MCF 10A (cell line): ENCODE measurements at regions not wholly inside any gene's neighbourhood (a gene's known extent, or its start where the extent isn't known, plus 50 kb on each side); places are given as distances from the start of the nearest gene placed in this dataset.

Source experiments
- BruUV-seq: library from RNA; stranded (reverse); fragments of 400-500 nt; replicated peaks from 2 replicates; lab custom pipeline; 2021; lab: Mats Ljungman, UMichigan
- CTCF ChIA-PET: fragments of 300-600 bp; sonication (Branson Sonifier 250); formaldehyde crosslinking; extraction: SDS; loops from one replicate; lab custom pipeline; 2021; ENCODE audit warnings: antibody characterized with exemption, inconsistent platforms; lab: Yijun Ruan, JAX
- POLR2A ChIA-PET: fragments of 300-600, 350-650 bp; sonication (Branson Sonifier 250); formaldehyde crosslinking; extraction: SDS; loops from one replicate; lab custom pipeline; 2020; ENCODE audit warnings: antibody characterized with exemption, inconsistent platforms; lab: Yijun Ruan, JAX
- DNase-seq: peaks from one replicate; pipeline ENCODE4 v3.0.0-alpha.2; 2018; ENCODE audit not compliant: unreplicated experiment
- H3K27ac Mint-ChIP-seq: one replicate; pipeline ENCODE4 v1.8.0; 2022; ENCODE audit warnings: mild to moderate bottlenecking, low read depth, mixed read lengths; ENCODE audit not compliant: unreplicated experiment
- H3K27me3 Mint-ChIP-seq: one replicate; pipeline ENCODE4 v1.8.0; 2022; ENCODE audit warnings: mixed read lengths; ENCODE audit not compliant: insufficient read depth, unreplicated experiment
- H3K36me3 Mint-ChIP-seq: one replicate; pipeline ENCODE4 v1.8.0; 2022; ENCODE audit warnings: mild to moderate bottlenecking, moderate library complexity, mixed read lengths; ENCODE audit not compliant: insufficient read depth, unreplicated experiment
- H3K4me1 Mint-ChIP-seq: one replicate; pipeline ENCODE4 v1.8.0; 2022; ENCODE audit warnings: mixed read lengths; ENCODE audit not compliant: insufficient read depth, unreplicated experiment
- H3K4me3 Mint-ChIP-seq: one replicate; pipeline ENCODE4 v1.8.0; 2022; ENCODE audit warnings: mild to moderate bottlenecking, moderate library complexity, mixed read lengths; ENCODE audit not compliant: unreplicated experiment
- H3K9me3 Mint-ChIP-seq: one replicate; pipeline ENCODE4 v1.8.0; 2022; ENCODE audit warnings: mixed read lengths; ENCODE audit not compliant: unreplicated experiment
- CTCF ChIP-seq: fragments of 200-600 bp; IDR thresholded peaks from one replicate; pipeline ENCODE4 v1.8.0; 2022; ENCODE audit warnings: antibody characterized with exemption, mild to moderate bottlenecking; ENCODE audit not compliant: unreplicated experiment
- intact Hi-C: fragments of 100-400 bp; cut with micrococcal nuclease; formaldehyde crosslinking; loops from 2 replicates; pipeline ENCODE4 v1.14.1; 2022

GRCh38 chr19:29429021-29429420, 96.8 kb upstream of the VSTM2B start:
- ChIA-PET POLR2A (no interaction called here), CTCF (no interaction called here)
- no peak for DNase-seq
- intact Hi-C loops = no loop called here
- no peak for TF ChIP-seq CTCF
- Mint-ChIP-seq H3K36me3 (no peaks in the 10 kb centered on the region), H3K9me3 (peaks cover 44% of the 10 kb centered on the region), H3K27ac (no peak overlapping the region), H3K4me3 (no peak overlapping the region), H3K27me3 (no peaks in the 10 kb centered on the region), H3K4me1 (no peaks in the 10 kb centered on the region)
- BruUV-seq = no TSS peak

- no TSS peak for BruUV-seq
- Mint-ChIP-seq H3K4me3 (no peak overlapping the region), H3K4me1 (no peaks in the 10 kb centered on the region), H3K27me3 (no peaks in the 10 kb centered on the region), H3K9me3 (peaks cover 44% of the 10 kb centered on the region), H3K36me3 (no peaks in the 10 kb centered on the region), H3K27ac (no peak overlapping the region)
- POLR2A ChIA-PET = no interaction called here
- CTCF ChIA-PET = no interaction called here
- DNase-seq = no peak
- intact Hi-C loops = no loop called here
- no peak for TF ChIP-seq CTCF
Measured at GRCh38 chr19:29429581-29429980, 96.2 kb upstream of the VSTM2B start.

GRCh38 chr19:29431332-29431731, 94.5 kb upstream of the VSTM2B start:
- BruUV-seq = no TSS peak
- Mint-ChIP-seq H3K27me3 (no peaks in the 10 kb centered on the region), H3K4me3 (no peak overlapping the region), H3K27ac (no peak overlapping the region), H3K9me3 (peaks cover 41% of the 10 kb centered on the region), H3K4me1 (no peaks in the 10 kb centered on the region), H3K36me3 (no peaks in the 10 kb centered on the region)
- no peak for TF ChIP-seq CTCF
- intact Hi-C loops = no loop called here
- ChIA-PET CTCF (no interaction called here), POLR2A (interaction anchor here (0.6 kb wide), 1 partner anchor 40 kb away, joined by 3 read pairs; no protein-coding TSS in a partner anchor)
- no peak for DNase-seq

- BruUV-seq = no TSS peak
- no peak overlapping the region for H3K27ac Mint-ChIP-seq
- no peak for DNase-seq
- CTCF ChIA-PET = no interaction called here
- no peaks in the 10 kb centered on the region for H3K27me3 Mint-ChIP-seq
- TF ChIP-seq CTCF = no peak
- H3K4me3 Mint-ChIP-seq = no peak overlapping the region
- H3K4me1 Mint-ChIP-seq = no peaks in the 10 kb centered on the region
- no peaks in the 10 kb centered on the region for H3K36me3 Mint-ChIP-seq
- POLR2A ChIA-PET = no interaction called here
- intact Hi-C loops = no loop called here
- peaks cover 43% of the 10 kb centered on the region for H3K9me3 Mint-ChIP-seq
Measured at GRCh38 chr19:29432677-29433076, 93.1 kb upstream of the VSTM2B start.
